GM21786 (cell line): ENCODE measurements at regions not wholly inside any gene's neighbourhood (a gene's known extent, or its start where the extent isn't known, plus 50 kb on each side); places are given as distances from the start of the nearest gene placed in this dataset.
"Not testable (repeated sequence)": the region's sequence is repeated elsewhere in the genome, so short reads cannot be mapped to it uniquely, and the experiment has no call there.

Experiments
- ATAC-seq: cut with Tn5 transposase; IDR thresholded peaks from one replicate; pipeline ENCODE4 v1.9.1; 2021; ENCODE audit not compliant: unreplicated experiment

DNA sequence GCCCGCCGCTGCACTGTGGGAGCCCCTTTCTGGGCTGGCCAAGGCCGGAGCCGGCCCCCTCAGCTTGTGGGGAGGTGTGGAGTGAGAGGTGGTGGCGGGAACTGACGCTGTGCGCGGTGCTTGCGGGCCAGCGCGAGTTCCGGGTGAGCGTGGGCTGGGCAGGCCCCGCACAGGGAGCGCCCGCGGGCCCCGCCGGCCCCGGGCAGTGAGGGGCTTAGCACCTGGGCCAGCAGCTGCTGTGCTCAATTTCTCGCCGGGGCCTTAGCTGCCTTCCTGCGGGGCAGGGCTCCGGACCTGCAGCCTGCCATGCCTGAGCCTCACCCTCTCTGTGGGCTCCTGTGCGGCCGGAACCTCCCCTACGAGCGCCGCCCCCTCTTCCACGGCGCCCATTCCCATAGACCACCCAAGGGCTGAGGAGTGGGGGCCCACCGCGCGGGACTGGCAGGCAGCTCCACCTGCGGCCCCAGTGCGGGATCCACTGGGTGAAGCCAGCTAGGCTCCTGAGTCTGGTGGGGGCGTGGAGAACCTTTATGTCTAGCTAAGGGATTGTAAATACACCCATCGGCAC lies 1062.6 kb downstream of the TDRD15 start:
- ATAC-seq = not testable (repeated sequence)

DNA sequence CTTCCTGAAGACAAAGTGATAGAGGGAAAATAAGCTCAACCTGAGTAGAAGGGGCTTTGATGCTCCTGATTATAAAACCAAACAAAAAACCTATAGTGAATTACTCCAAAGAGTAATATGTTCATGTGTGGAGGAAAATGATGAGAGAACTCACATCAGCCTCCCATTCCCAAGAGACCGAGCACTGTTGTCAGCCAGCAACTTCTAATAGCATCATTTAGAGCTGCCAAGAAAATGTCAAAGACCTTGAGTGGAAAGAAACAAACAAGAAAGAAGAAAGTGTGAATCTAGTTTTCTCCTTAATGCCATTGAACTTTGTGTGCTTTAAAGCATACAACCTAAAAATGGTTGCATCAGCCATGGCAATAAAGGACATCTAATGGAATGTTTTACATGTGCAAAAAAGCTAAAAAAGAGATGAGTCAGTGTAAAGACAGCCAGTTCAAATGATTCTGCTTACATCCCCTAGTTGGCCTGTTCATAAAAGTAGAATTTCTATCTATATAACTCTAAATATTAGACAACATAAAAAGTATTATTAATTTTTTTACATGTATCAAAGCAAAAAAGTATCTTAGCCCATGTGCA lies 1066.2 kb downstream of the TDRD15 start:
- no peak for ATAC-seq

DNA sequence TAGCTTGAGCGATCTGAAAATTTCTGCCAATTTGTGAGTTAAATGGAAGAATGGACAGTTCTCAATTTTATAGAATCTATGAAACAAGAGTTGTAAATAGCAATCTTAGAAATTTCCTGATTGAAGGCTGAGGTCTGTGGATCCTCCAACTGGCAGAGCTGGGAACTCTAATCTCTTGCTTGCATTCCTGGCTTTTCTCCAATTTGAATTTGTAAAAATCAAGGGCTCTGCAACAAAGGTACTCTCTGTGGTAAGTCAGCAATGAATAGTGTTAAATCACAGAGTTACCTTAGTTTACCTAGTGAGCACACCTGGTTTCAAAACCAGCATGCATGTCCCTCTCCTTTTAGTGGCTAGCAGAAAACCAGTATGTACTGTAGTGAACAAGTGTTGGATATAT lies 1070.5 kb downstream of the TDRD15 start:
- ATAC-seq = no peak

DNA sequence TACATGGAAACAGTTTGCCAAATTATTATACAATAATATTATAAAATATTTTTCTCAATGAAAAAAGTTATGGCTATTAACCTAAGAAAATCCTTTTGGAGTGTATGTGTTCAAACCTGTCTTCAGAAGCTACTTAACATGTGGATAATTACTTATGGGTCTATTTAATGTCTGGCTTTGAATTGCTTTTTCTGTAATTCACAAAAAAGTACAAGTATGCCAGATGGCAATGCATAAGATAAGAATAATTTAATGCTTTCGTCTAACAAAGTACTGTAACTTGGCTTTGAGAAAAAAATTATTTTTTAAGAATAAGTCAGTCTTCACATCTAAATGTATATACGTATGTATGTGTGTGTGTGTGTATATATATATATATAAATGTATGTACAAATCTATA lies 1073.0 kb downstream of the TDRD15 start:
- no peak for ATAC-seq

DNA sequence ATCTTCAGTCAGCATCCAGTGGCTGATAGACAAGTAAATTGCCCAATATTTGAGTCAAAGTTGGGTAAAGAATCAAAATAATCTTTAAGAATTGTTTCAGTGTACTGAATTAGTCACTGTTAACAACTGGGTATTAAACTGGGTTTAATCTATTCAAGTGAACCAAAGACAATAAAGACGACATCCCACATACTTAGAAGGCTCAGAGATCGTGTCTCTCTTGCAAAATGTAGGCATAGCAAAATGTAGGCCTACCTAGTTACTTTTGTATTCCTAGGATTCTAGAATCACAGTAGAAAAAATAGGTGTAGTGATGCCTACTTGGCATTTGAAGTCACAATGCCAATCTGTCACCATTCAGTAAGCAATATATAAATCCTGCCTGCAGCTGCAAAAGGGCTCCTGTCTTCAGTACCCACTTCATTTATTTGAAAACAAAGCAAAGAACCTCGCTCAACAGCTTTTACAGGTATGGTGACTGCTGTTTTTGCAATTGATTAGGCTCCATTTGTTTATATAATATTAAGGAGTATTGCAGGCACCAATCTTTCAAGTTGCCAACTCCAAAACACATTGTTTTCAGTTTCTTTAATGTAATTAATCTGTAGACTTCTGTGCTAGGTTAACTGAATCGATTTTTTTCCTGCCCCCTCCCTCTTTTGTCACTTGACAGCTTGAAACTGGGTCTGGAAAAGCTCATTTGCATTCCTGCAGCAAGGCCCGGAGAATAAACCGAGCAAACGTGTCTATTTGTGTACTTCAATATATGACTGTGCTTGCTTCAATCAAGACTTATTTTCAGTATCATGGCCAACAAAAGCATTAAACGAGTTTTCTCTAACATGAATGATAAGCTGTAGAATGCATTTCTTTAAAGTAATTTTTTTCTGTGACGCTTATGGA lies 1074.9 kb downstream of the TDRD15 start:
- no peak for ATAC-seq

DNA sequence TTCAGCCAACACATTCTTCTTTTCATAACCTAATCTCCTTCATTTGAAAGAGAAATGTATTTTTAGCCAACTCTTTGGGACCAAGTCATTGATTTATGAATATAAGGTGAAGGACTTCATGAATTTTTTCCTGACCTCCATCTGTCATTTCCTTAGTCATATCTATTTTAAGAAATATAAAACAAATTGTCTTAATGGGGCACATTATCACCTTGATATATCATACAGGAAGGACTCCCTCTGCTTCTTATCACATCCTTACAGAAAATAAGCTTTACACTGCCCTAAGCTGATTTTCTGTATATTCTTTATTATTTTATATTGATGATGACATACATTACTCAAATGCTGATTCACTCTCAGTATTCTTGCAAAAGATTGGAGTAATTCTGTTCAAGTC lies 1076.2 kb downstream of the TDRD15 start:
- no peak for ATAC-seq

DNA sequence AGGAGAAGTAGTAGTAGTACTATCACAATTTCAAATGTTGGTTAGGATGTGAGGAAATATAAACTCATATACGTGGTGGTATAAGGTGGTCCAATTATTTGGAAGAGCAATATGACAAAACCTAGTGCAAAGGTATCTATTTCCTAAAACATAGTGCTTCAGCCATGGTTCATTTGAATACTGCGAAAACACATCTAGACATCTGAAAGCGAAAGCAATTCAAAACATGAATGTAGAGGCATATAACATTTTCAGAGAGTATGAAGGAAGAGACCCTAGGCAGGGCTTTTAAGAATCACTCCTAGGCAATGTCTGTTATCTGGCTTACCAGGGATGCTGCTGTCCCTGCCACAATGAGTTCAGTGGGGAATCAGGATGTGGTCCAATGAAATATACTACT lies 1085.8 kb downstream of the TDRD15 start:
- ATAC-seq = no peak

DNA sequence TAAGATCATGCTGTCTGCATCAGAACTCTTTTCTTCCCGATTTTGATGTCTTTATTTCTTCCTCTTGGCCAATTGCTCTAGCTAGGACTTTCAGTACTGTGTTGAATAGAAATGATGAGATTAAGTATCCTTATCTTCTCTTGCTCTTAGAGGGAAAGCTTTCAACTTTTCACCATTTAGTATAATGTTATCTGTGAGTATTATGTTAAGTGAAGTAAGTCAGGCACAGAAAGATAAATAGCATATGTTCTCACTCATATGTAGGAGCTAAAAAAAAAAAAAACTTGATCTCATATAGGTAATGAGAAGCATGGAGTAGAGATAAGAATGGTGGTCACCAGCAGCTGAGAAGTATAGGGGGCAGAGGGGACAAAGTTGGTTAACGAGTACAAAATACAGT lies 1089.5 kb downstream of the TDRD15 start:
- no peak for ATAC-seq

DNA sequence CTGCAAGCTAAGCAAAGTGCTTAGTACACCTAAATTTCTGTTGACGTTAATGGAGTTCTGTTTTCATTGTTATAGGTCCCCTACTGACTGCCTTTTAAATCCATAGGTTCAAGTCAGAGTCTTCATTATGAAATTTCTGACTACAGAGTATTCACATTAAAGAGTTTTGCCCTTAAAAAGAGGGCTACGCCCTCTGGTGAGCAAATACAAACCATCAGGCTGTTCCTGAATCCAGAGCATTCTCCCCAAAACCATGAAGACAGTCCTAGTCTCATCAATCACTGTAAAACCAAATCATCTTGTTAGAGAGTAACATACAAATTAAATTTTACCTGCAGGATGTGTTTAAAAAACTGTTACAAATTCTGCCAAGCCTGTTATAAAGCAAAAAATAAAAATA lies 1091.7 kb downstream of the TDRD15 start:
- ATAC-seq = no peak

DNA sequence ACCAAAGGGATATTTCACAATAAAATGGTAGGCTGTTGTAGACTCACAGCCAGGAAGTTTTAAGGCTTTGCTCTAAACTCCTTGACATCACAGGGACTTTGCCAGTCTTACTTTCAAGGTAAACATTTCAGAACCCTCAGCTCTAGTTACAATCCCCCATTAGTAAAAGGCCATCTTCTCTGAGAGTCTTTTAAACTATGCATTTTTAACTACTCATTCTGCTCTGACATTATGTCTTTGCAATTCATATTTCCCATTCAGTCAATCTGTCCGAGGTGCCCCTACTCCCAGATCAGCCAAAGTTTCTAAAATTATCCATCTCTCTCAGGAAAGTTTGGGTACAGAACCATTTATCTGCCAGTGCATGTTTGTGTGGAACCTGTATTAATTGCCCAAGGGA lies 1094.1 kb downstream of the TDRD15 start:
- no peak for ATAC-seq

DNA sequence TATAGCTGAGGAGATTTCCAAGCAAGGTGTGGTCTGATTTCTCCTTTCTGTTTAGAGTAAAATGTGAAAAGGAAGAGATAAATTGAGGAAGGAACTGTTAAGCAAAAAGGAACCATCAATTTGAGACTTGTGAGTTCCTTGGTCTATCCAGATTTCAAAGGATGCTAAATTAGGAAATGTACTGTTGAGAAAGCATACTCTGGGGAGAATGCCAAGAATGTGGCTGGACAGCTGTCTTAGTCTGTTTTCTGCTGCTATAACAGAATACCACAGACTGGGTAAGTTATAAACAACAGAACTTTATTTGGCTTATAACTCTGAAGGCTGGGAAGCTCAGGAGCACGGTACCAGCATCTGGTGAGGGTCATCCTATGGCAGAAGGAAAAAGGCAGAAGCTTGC lies 1097.2 kb downstream of the TDRD15 start:
- no peak for ATAC-seq

DNA sequence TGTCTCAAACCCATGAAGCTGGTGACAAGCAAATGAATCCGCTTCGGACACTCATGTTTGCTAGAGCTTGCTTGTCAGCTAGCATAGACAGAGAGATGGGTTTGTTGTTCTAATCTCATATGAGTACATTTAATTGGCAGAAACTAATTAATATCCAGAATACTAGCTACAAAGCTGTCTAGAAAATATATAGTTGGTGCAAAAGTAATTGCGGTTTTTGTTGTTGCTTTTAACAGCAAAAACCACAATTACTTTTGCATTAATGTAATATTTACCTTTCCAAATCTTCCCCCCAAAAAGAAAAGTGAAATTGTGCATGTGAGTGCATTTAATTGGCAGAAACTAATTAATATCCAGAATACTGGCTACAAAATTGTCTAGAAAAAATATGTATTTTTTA lies 1115.2 kb downstream of the TDRD15 start:
- ATAC-seq = no peak

DNA sequence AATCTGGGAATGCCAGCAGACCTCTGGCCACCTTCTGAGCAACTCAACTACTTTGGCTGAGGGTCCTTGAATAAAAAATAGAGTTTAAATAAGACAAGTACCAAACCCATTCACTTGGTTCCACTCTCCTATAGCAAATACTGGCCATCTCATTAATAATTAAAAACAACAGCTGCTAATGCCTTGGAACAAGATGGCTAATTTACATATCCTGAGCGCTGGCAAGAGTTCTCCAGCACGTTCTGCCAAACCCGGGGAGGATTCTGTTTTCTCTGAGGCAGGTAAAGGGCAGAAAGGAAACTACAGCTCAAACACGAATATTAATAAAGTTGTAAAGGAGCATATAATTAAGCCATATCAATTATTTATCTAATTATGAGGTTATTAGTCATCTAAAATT lies 1123.7 kb downstream of the TDRD15 start:
- ATAC-seq = no peak

DNA sequence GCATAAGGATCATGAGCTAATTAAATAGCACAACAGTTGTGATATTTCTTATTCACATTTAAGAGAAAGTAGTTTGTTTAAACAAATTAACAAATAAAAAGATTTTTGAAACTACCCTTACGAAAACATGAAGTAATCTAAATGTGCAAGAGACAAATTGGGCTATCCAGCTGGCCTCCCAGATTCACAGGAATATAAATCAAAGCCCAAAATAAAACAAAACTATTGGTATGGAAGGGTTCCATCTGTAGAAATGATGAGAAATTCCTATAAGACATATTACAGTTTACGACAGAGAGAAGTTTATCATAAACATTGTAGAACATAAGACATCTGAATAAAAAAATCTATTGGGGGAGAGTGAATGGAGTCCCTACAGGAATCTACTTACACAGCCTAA lies 1125.1 kb downstream of the TDRD15 start:
- ATAC-seq = no peak

DNA sequence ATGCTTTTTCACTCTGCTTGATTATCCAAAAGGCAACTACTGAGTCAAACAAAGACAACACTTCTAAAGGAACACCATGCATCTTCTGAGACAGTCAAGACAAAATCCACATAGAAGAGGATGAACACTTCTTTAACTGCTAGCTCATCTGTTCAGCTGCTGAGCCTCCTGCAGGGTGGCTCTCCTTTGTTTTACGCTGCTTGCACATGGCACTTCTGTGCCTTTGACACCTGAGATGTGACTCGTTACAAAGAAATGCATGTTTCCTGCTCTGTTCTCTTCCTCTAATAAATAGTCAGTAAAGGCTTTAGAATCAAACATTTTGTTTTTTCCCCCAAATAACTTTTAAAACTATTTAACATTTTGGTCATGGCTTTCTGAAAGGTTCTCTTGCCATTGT lies 1129.4 kb downstream of the TDRD15 start:
- ATAC-seq = no peak

DNA sequence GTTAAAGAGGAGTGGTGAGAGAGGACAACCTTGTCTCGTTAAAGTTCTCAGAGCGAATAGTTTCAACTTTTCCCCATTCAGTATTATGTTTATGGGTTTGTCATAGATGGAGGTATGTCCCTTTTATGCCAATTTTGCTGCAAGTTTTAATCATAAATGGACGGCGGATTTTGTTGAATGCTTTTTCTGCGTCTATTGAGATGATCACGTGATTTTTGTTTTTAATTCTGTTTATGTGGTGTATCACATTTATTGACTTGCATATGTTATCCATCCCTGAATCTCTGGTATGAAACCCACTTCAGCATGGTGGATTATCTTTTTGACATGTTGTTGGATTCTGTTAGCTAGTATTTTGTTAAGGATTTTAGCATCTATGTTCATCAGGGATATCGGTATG lies 1123.8 kb upstream of the KLHL29 start:
- no peak for ATAC-seq

DNA sequence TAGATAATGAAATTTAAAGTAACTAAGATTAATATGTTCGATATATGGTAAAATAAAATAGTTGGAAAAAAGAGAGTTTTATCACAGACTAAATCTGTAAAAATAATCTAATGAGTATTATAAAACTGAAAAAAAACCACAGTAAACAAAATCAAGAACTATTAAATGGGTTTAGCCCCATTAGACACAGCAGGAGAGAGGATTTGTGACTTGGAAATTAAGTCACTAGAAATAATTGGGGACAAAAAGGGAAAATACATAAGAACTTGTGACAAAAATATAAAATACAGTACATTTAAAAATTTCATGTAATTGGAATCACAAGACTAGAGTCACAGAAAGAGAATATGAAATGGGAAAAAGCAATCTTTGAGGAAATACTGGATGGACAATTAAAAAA lies 1114.6 kb upstream of the KLHL29 start:
- ATAC-seq = no peak

DNA sequence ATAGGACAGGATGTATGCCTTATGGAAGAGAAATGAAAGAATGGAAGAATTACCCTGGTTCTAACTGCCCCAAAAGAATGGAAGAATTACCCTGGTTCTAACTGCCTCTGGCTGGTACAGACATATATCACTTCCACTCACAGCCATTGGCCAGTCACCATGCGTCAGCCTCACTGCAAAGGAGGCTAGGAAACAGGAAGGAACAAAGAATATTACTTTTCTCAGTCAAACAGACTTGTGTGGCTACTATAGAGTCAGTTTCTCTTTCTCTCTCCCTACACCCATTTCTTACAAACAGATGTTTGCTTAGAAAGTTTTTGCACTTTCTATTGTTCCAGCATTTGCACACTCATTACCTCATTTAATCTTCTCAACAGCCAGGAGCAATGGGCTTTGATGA lies 1111.1 kb upstream of the KLHL29 start:
- ATAC-seq = no peak

DNA sequence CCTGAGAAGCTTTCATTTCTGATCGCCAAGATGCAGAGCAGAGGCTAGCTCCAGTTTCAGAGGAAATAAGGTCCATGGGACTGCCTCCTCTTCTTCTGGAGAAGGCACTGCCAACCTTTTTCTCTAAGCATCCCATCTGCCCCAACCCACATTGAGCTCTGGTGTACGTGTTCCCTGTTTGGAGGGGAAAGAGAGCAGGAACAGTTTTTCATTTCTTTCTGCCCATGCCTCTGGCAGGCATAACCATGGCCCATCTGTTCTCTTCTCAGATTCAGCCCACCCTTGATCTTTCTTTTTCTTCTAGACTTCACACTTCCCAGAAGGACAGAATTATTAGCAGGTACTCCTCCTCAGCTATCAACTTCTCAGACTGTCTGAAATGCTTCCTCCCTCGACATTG lies 1110.3 kb upstream of the KLHL29 start:
- no peak for ATAC-seq

DNA sequence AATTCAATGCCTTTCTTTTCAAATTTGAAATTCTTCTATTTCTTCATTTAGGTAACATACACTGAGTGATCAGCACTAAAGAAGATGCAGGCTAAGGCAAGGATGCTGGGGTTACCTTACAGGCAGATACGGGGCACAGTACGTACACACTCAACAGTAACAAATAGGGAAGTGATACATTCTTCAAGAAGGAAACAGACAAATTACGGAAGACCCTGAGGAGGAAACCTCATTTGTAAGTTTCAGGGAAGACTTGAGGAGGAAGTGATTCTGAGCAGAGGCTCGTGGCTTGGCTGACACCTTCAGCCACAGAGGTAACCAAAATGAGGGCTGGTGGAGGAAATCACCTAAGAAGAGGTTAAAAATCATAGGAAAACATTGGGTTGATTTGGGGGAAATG lies 1108.3 kb upstream of the KLHL29 start:
- peak; percentile 55 for ATAC-seq

DNA sequence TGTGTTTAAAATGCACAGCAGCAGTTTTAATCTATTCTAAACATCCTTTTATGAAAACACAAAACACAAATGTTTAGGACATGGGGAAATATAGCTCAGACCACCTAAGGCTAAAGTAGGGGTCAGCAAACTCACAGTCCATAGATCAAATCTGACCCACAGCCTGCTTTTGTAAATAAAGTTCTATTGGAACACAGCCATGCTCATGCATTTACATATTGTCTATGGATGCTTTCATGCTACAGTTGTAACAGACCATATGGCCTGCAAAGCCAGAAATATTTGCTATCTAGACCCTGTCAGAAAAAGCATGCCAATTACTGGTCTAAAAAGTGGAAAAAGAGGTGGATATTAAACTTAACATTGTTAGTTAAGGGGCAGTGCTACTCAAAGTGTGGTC lies 1105.4 kb upstream of the KLHL29 start:
- ATAC-seq = no peak

DNA sequence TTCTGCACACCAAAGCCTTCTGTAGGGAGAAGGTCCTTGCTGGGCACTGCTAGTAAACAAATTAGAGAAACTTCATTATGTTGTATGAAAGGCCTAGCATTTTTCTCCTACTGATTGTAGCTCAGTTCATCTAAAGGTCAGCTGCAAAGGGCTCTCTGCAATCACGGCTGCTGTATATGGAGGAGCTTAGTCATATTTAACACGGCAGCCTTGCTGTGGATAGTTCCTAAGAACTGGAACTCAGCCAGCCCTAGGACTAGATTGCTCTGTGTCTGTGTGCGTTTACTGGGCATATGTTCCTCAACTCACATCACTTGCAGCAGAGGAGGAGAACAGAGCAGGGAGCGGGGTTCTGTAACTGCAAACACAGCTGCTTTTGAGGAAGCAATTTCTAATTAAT lies 1103.9 kb upstream of the KLHL29 start:
- ATAC-seq = no peak
